Adrenal gland (tissue), 9 donors: ENCODE measurements at regions not wholly inside any gene's neighbourhood (a gene's known extent, or its start where the extent isn't known, plus 50 kb on each side); places are given as distances from the start of the nearest gene placed in this dataset.

Experiments used
- DNase-seq, 7 donors: peaks; one replicate each; pipeline ENCODE4 v3.0.0-alpha.2; 2019 to 2020
- H3K27ac ChIP-seq, 5 donors: fragments of 200-600 bp; sonication (generic) in 4 of 5; 1 replicate in 3 of 5; 2 replicates in 2 of 5; pipeline versions ENCODE4 v1.5.1 to v1.8.0; 2016 to 2020; ENCODE audit warnings: mild to moderate bottlenecking in 1 of 5
- H3K27me3 ChIP-seq: fragments of 200-600 bp; 2 replicates; pipeline ENCODE4 v1.8.0; 2021
- H3K36me3 ChIP-seq, 2 donors: fragments of 200-600 bp; replicated peaks in 1 of 2; 1 replicate in 1 of 2; 2 replicates in 1 of 2; pipeline versions ENCODE4 v1.5.1 to v1.8.0; 2018 to 2022
- H3K4me1 ChIP-seq, 2 donors: fragments of 200-600 bp; replicated peaks in 1 of 2; 1 replicate in 1 of 2; 2 replicates in 1 of 2; pipeline versions ENCODE4 v1.5.1 to v1.8.0; 2018 to 2021
- H3K4me3 ChIP-seq, 4 donors: fragments of 200-600 bp; sonication (generic) in 3 of 4; one replicate each; pipeline ENCODE4 v1.5.1; 2016 to 2018
- H3K9me3 ChIP-seq, 3 donors: fragments of 200-600 bp; sonication (generic) in 1 of 3; replicated peaks in 1 of 3; 1 replicate in 2 of 3; 2 replicates in 1 of 3; pipeline versions ENCODE4 v1.5.1 to v1.8.0; 2016 to 2021
- CTCF ChIP-seq, 6 experiments: fragments of 450-650 bp in 4 of 6; fragments of 200-600 bp in 2 of 6; sonication (generic) in 1 of 6; IDR thresholded peaks; 1 replicate in 5 of 6; 2 replicates in 1 of 6; pipeline versions ENCODE4 v1.5.1 to v1.8.0; 2016 to 2021; ENCODE audit warnings: antibody characterized with exemption in 6 of 6, mild to moderate bottlenecking in 2 of 6, moderate library complexity in 1 of 6
- POLR2A ChIP-seq, 2 donors: fragments of 450-650 bp; IDR thresholded peaks; one replicate each; pipeline ENCODE4 v1.6.1; 2017; ENCODE audit warnings: antibody characterized with exemption in 2 of 2, mild to moderate bottlenecking in 2 of 2, moderate library complexity in 1 of 2
- WGBS, 4 donors: extraction: QIAGEN DNeasy Blood & Tissue Kit in 2 of 4; methylation state at CpG; one replicate each; pipeline versions ENCODE4 v1.1.5 to v1.1.7; 2013 to 2017; 5-methylcytosine and 5-hydroxymethylcytosine counted together
- intact Hi-C, 2 donors: fragments of 100-400 bp; cut with DNase I; formaldehyde crosslinking; loops; one replicate each; pipeline versions ENCODE4 v1.14.1 to v1.15.0; 2022 to 2023
- donor health status: healthy with polysubstance abuse.
- donor health status: Bipolar disorder and iron deficiency.
- donor health status: DM: yes; HTN: yes; CAD: no.
- donor health status: DM: no; HTN: no; CAD: no.
- donor health status: DM: no; HTN: no; CAD: no.

GRCh38 chr20:33917831-33918525 lies 75.7 kb upstream of the RALY start:
- Histone ChIP-seq H3K9me3 (no peaks in the 10 kb centered on the region), H3K27ac (no peak overlapping the region), H3K4me3 (no peak overlapping the region), H3K36me3 (no peaks in the 10 kb centered on the region), H3K27me3 (no peaks in the 10 kb centered on the region), H3K4me1 (no peaks in the 10 kb centered on the region)
- WGBS, 4 donors = 68 to 77% (median 70%) methylated on average over 6 of the region's 6 CpGs
- intact Hi-C loops = no loop called here
- TF ChIP-seq CTCF (IDR thresholded peaks at IDR 0.05) = no peak
- no peak for TF ChIP-seq POLR2A (IDR thresholded peaks at IDR 0.05)
- no peak for DNase-seq

- H3K4me1 ChIP-seq = no peaks in the 10 kb centered on the region
- H3K27me3 ChIP-seq = no peaks in the 10 kb centered on the region
- no peak overlapping the region for H3K4me3 ChIP-seq
- no peaks in the 10 kb centered on the region for H3K9me3 ChIP-seq
- WGBS, 4 donors = 87 to 94% (median 89%) methylated on average over 5 of the region's 5 CpGs
- intact Hi-C loops = no loop called here
- DNase-seq = no peak
- H3K27ac ChIP-seq = no peak overlapping the region
- no peak for TF ChIP-seq CTCF (IDR thresholded peaks at IDR 0.05)
- TF ChIP-seq POLR2A (IDR thresholded peaks at IDR 0.05) = no peak
- no peaks in the 10 kb centered on the region for H3K36me3 ChIP-seq
Measured at GRCh38 chr20:33918662-33919061, 75.0 kb upstream of the RALY start.

- no peaks in the 10 kb centered on the region for H3K36me3 ChIP-seq
- no peaks in the 10 kb centered on the region for H3K4me1 ChIP-seq
- no peak for TF ChIP-seq CTCF (IDR thresholded peaks at IDR 0.05)
- TF ChIP-seq POLR2A (IDR thresholded peaks at IDR 0.05) = no peak
- intact Hi-C loops = no loop called here
- H3K27ac ChIP-seq = no peak overlapping the region
- no peak overlapping the region for H3K4me3 ChIP-seq
- no peaks in the 10 kb centered on the region for H3K9me3 ChIP-seq
- no peaks in the 10 kb centered on the region for H3K27me3 ChIP-seq
- no peak for DNase-seq
- 72 to 81% (median 75%) methylated on average over 5 of the region's 5 CpGs for WGBS, 4 donors
Measured at GRCh38 chr20:33919653-33920052, 74.1 kb upstream of the RALY start.

GRCh38 chr20:33922224-33922623 lies 71.5 kb upstream of the RALY start:
- DNase-seq = no peak
- Histone ChIP-seq H3K4me3 (no peak overlapping the region), H3K27ac (no peak overlapping the region), H3K36me3 (no peaks in the 10 kb centered on the region), H3K4me1 (no peaks in the 10 kb centered on the region), H3K9me3 (no peaks in the 10 kb centered on the region), H3K27me3 (no peaks in the 10 kb centered on the region)
- WGBS, 4 donors = 69 to 83% (median 80%) methylated on average over 3 of the region's 3 CpGs
- no peak for TF ChIP-seq POLR2A (IDR thresholded peaks at IDR 0.05)
- intact Hi-C loops = no loop called here

- H3K4me3 ChIP-seq = no peak overlapping the region
- intact Hi-C loops = no loop called here
- H3K4me1 ChIP-seq = no peaks in the 10 kb centered on the region
- H3K27me3 ChIP-seq = no peaks in the 10 kb centered on the region
- no peaks in the 10 kb centered on the region for H3K9me3 ChIP-seq
- no peaks in the 10 kb centered on the region for H3K36me3 ChIP-seq
- no peak for TF ChIP-seq CTCF (IDR thresholded peaks at IDR 0.05)
- TF ChIP-seq POLR2A (IDR thresholded peaks at IDR 0.05) = no peak
- H3K27ac ChIP-seq = no peak overlapping the region
- 89 to 94% (median 89%) methylated on average over 4 of the region's 4 CpGs for WGBS, 4 donors
- no peak for DNase-seq
Measured at GRCh38 chr20:33923740-33924139, 70.0 kb upstream of the RALY start.
